ENCODE measurements at regions not wholly inside any gene's neighbourhood (a gene's known extent, or its start where the extent isn't known, plus 50 kb on each side); places are given as distances from the start of the nearest gene placed in this dataset.

DNA sequence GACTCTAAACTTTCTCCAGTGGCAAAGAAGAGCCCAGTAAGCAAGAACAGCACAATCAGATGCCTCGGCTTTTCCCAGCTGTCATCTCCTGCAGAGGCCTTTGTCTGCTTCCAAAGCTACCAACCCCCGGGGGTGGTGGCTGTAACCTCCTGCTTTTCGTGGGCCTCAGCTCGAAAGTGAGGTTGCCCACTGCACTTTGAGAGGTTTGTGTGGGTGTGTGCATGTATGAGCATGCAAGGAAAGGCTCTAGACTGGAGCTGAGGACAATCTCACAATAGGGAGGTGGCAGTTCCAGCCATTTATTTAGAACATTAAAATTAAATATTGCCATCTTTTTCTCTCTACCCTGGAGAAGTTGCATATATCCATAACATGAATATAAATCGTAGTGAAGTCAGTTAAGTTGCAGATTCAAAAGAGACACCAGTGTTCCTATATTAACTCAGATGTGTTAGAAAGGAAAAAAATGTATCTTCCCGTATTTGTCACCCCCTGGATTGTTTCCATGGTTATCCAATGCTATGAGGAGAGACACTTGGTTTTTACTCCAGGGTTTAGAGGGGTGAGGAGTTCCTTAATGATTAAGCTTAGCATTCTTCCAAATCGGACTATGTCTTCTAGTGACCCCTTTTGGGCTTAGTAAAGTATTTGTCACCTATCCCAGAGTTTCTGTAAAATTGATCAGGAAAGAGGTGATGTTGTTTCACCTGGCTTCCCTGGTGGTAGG, 781.1 kb downstream of the INHBA start:
- Histone ChIP-seq H3K27me3 (ENCODE audit: insufficient read depth, low read length) (no peaks in the 10 kb centered on the region), H3K4me1 (ENCODE audit: insufficient read depth, low read length) (peaks cover 28% of the 10 kb centered on the region), H3K4me2 (ENCODE audit: insufficient read depth, low read length) (peak overlapping the region; percentile 30), H3K9me3 (ENCODE audit: low read depth, low read length) (no peaks in the 10 kb centered on the region), H3K4me3 (ENCODE audit: insufficient read depth, low read length) (no peak overlapping the region), H2AFZ (ENCODE audit: low read length) (no peak overlapping the region), H4K20me1 (ENCODE audit: insufficient read depth, low read length) (no peaks in the 10 kb centered on the region), H3K79me2 (ENCODE audit: insufficient read depth, low read length) (no peaks in the 10 kb centered on the region), H3K36me3 (ENCODE audit: insufficient read depth, low read length) (no peaks in the 10 kb centered on the region), H3K27ac (ENCODE audit: low read depth, low read length) (peak overlapping the region; percentile 59)
- DNase-seq (ENCODE audit: insufficient read length, low spot score, missing footprints): no peak
- TF ChIP-seq, protein P1, sequence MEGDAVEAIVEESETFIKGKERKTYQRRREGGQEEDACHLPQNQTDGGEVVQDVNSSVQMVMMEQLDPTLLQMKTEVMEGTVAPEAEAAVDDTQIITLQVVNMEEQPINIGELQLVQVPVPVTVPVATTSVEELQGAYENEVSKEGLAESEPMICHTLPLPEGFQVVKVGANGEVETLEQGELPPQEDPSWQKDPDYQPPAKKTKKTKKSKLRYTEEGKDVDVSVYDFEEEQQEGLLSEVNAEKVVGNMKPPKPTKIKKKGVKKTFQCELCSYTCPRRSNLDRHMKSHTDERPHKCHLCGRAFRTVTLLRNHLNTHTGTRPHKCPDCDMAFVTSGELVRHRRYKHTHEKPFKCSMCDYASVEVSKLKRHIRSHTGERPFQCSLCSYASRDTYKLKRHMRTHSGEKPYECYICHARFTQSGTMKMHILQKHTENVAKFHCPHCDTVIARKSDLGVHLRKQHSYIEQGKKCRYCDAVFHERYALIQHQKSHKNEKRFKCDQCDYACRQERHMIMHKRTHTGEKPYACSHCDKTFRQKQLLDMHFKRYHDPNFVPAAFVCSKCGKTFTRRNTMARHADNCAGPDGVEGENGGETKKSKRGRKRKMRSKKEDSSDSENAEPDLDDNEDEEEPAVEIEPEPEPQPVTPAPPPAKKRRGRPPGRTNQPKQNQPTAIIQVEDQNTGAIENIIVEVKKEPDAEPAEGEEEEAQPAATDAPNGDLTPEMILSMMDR (IDR thresholded peaks at IDR 0.05; ENCODE audit: extremely low read depth, low read depth, low read length): no peak

DNA sequence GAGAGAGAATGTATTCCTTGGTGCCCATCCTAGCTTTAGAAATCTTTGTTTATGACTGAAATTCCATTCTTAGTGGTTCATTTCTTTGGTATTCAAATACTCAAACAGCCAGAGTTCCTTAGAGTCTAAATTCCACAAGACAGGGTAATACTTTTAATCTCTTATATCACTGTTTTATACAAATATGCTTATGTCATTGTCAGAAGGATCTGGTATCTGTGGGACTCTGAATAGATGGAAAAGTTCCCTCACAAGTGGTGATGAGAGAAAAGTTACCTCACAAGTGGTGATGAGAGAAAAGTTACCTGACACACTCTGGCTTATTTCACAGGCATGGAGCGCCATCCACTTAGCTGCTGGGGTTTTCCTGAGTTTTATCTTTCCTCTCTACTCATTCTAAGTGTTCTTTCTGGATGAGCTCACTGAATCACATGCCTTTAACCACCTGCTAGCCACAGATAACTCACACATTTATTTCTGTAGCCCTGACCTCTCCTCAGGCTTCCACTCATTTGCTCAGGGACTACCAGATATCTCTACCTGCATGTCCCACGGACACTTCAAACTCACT, 784.0 kb downstream of the SUGCT start:
- Histone ChIP-seq H3K79me2 (ENCODE audit: insufficient read depth, low read length) (no peaks in the 10 kb centered on the region), H2AFZ (ENCODE audit: low read length) (peak overlapping the region; percentile 16), H3K4me3 (ENCODE audit: insufficient read depth, low read length) (peak overlapping the region; percentile 34), H3K9me3 (ENCODE audit: low read depth, low read length) (no peaks in the 10 kb centered on the region), H4K20me1 (ENCODE audit: insufficient read depth, low read length) (no peaks in the 10 kb centered on the region), H3K4me1 (ENCODE audit: insufficient read depth, low read length) (peaks cover 28% of the 10 kb centered on the region), H3K27ac (ENCODE audit: low read depth, low read length) (peak overlapping the region; percentile 95), H3K4me2 (ENCODE audit: insufficient read depth, low read length) (peak overlapping the region; percentile 70), H3K27me3 (ENCODE audit: insufficient read depth, low read length) (no peaks in the 10 kb centered on the region), H3K36me3 (ENCODE audit: insufficient read depth, low read length) (no peaks in the 10 kb centered on the region)
- DNase-seq (ENCODE audit: insufficient read length, low spot score, missing footprints): peak; percentile 74
- TF ChIP-seq, protein P1 (IDR thresholded peaks at IDR 0.05; ENCODE audit: extremely low read depth, low read depth, low read length): no peak

DNA sequence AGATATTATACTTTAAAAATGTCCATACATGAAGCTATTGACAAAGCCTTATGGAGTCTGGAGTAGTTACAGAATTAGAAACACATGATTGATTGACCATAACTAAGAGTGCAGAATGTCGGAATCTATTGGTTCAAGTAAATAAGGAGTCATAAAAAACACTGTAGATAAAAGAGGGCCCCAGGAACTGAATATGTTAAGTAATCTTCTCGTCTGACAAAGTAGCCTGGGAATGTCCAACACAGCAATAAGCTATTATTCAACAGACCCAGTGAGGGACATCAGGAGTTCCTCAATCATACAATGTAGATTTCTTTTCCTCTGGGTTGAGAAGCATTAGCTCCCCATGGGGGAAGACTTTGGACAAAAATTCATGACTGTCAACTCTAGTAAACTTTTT, 782.0 kb downstream of the SUGCT start:
- no peak overlapping the region for H3K4me3 ChIP-seq (ENCODE audit: insufficient read depth, low read length)
- H3K36me3 ChIP-seq (ENCODE audit: insufficient read depth, low read length): no peaks in the 10 kb centered on the region
- no peak overlapping the region for H2AFZ ChIP-seq (ENCODE audit: low read length)
- H4K20me1 ChIP-seq (ENCODE audit: insufficient read depth, low read length): no peaks in the 10 kb centered on the region
- TF ChIP-seq, protein P1 (IDR thresholded peaks at IDR 0.05; ENCODE audit: extremely low read depth, low read depth, low read length): no peak
- DNase-seq (ENCODE audit: insufficient read length, low spot score, missing footprints): no peak
- peaks cover 17% of the 10 kb centered on the region for H3K4me1 ChIP-seq (ENCODE audit: insufficient read depth, low read length)
- no peak overlapping the region for H3K4me2 ChIP-seq (ENCODE audit: insufficient read depth, low read length)
- H3K27ac ChIP-seq (ENCODE audit: low read depth, low read length): no peak overlapping the region
- no peaks in the 10 kb centered on the region for H3K27me3 ChIP-seq (ENCODE audit: insufficient read depth, low read length)
- no peaks in the 10 kb centered on the region for H3K79me2 ChIP-seq (ENCODE audit: insufficient read depth, low read length)
- H3K9me3 ChIP-seq (ENCODE audit: low read depth, low read length): no peaks in the 10 kb centered on the region

DNA sequence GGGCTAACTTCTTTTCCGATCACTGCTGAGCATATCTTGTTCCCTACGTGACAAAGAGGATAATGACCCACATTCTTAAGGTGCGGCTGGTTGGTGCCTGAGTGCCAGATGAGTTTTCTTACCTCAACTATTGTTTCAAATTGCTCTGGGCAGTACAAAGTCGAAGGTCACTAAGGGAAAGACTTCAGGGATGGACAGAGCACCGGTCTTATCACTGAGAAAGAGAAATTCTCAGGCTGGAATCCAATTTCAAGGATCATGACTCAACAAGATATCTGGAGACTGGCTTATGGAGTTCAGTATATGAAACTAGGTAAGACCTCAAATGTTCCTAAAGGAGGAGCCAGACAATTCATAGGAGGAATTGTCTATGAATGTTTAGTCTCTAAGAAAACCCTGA, 780.3 kb downstream of the SUGCT start:
- Histone ChIP-seq H3K4me1 (ENCODE audit: insufficient read depth, low read length) (peaks cover 16% of the 10 kb centered on the region), H3K36me3 (ENCODE audit: insufficient read depth, low read length) (no peaks in the 10 kb centered on the region), H4K20me1 (ENCODE audit: insufficient read depth, low read length) (no peaks in the 10 kb centered on the region), H3K4me2 (ENCODE audit: insufficient read depth, low read length) (no peak overlapping the region), H3K4me3 (ENCODE audit: insufficient read depth, low read length) (no peak overlapping the region), H3K9me3 (ENCODE audit: low read depth, low read length) (no peaks in the 10 kb centered on the region), H2AFZ (ENCODE audit: low read length) (no peak overlapping the region), H3K27me3 (ENCODE audit: insufficient read depth, low read length) (no peaks in the 10 kb centered on the region), H3K79me2 (ENCODE audit: insufficient read depth, low read length) (no peaks in the 10 kb centered on the region), H3K27ac (ENCODE audit: low read depth, low read length) (no peak overlapping the region)
- TF ChIP-seq, protein P1 (IDR thresholded peaks at IDR 0.05; ENCODE audit: extremely low read depth, low read depth, low read length): no peak
- no peak for DNase-seq (ENCODE audit: insufficient read length, low spot score, missing footprints)

Measured in osteoblast (primary cell).